Pancreas (tissue), 10 donors: ENCODE measurements at regions not wholly inside any gene's neighbourhood (a gene's known extent, or its start where the extent isn't known, plus 50 kb on each side); places are given as distances from the start of the nearest gene placed in this dataset.

Source experiments
- ATAC-seq, 4 donors: fragments of 200-7000 bp; cut with Tn5 transposase; one replicate each; pipeline versions ENCODE4 v1.8.0 to v1.9.1; 2020; ENCODE audit warnings: mild to moderate bottlenecking in 4 of 4, moderate library complexity in 4 of 4
- DNase-seq, 6 donors: peaks; one replicate each; pipeline ENCODE4 v3.0.0-alpha.2; 2020
- FAIRE-seq: peaks from 2 replicates; lab custom pipeline; 2012; peaks lifted over from hg19 to GRCh38; lab: Jason Lieb, UNC
- H3K27ac ChIP-seq, 4 donors: fragments of 200-600 bp; sonication (generic); 1 replicate in 3 of 4; 2 replicates in 1 of 4; pipeline versions ENCODE4 v1.5.0 to v1.8.0; 2020
- H3K27me3 ChIP-seq, 4 donors: fragments of 200-600 bp; one replicate each; pipeline ENCODE4 v1.8.0; 2021
- H3K36me3 ChIP-seq, 3 donors: fragments of 200-600 bp; sonication (generic) in 1 of 3; one replicate each; pipeline versions ENCODE4 v1.5.0 to v1.8.0; 2020 to 2021
- H3K4me1 ChIP-seq, 3 donors: fragments of 200-600 bp; one replicate each; pipeline ENCODE4 v1.8.0; 2021
- H3K4me3 ChIP-seq, 4 donors: fragments of 200-600 bp; sonication (generic) in 2 of 4; one replicate each; pipeline versions ENCODE4 v1.5.0 to v1.8.0; 2020 to 2021
- H3K9me3 ChIP-seq, 4 donors: fragments of 200-600 bp; one replicate each; pipeline ENCODE4 v1.8.0; 2021
- WGBS, 2 donors: extraction: QIAGEN DNeasy Blood & Tissue Kit; methylation state at CpG; one replicate each; pipeline ENCODE4 v1.1.7; 2013; 5-methylcytosine and 5-hydroxymethylcytosine counted together
- intact Hi-C, 3 donors: fragments of 100-400 bp; cut with DNase I; formaldehyde crosslinking; loops; one replicate each; pipeline versions ENCODE4 v1.11.1 to v1.14.2; 2022
- TF ChIP-seq, protein P1 (sequence below), 4 donors: fragments of 200-600 bp; sonication (generic) in 3 of 4; IDR thresholded peaks; one replicate each; pipeline versions ENCODE4 v1.5.0 to v1.8.0; 2021; ENCODE audit warnings: antibody characterized with exemption in 4 of 4
- donor health status: healthy with polysubstance abuse.
- donor health status: DM: no; HTN: no; CAD: no; lungs with moderate emphysema.
- donor health status: DM: no; HTN: no; CAD: no.
- donor health status: control.
- donor health status: control.
- donor health status: Bipolar disorder and iron deficiency.
- donor health status: DM: yes; HTN: yes; CAD: no.
- donor health status: DM: no; HTN: no; CAD: no.
- donor health status: DM: no; HTN: no; CAD: no.
- donor health status: DM: yes; HTN: yes; CAD: no.

DNA sequence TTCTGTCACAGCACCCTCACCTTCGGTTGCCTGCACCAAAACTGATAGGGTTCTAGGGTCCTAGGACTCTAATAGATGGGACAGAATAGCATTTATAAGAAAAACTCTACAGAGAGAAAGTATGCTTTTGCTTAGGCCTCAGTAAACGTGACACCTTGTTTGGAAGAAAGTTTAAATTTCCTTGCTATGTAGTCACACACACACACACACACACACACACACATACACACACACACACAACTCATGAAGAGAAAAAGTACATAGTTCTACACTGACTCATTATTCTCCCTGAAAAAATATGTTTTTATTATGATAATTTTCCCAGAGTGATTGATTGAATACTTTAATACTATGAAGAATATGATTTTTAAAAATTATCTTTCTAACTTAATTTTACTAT lies 220.8 kb upstream of the SNX19 start:
- 58 to 61% methylated on average over 2 of the region's 2 CpGs for WGBS, 2 donors
- intact Hi-C loops, result no loop called here
- DNase-seq (no peak), FAIRE-seq (no peak), ATAC-seq (no peak)
- H3K36me3 ChIP-seq, result no peaks in the 10 kb centered on the region
- TF ChIP-seq, protein P1, sequence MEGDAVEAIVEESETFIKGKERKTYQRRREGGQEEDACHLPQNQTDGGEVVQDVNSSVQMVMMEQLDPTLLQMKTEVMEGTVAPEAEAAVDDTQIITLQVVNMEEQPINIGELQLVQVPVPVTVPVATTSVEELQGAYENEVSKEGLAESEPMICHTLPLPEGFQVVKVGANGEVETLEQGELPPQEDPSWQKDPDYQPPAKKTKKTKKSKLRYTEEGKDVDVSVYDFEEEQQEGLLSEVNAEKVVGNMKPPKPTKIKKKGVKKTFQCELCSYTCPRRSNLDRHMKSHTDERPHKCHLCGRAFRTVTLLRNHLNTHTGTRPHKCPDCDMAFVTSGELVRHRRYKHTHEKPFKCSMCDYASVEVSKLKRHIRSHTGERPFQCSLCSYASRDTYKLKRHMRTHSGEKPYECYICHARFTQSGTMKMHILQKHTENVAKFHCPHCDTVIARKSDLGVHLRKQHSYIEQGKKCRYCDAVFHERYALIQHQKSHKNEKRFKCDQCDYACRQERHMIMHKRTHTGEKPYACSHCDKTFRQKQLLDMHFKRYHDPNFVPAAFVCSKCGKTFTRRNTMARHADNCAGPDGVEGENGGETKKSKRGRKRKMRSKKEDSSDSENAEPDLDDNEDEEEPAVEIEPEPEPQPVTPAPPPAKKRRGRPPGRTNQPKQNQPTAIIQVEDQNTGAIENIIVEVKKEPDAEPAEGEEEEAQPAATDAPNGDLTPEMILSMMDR (IDR thresholded peaks at IDR 0.05), result no peak
- H3K9me3 ChIP-seq, result no peaks in the 10 kb centered on the region
- H3K4me3 ChIP-seq, result no peak overlapping the region
- H3K27me3 ChIP-seq, result no peaks in the 10 kb centered on the region
- no peak overlapping the region for H3K27ac ChIP-seq
- H3K4me1 ChIP-seq, result no peaks in the 10 kb centered on the region

DNA sequence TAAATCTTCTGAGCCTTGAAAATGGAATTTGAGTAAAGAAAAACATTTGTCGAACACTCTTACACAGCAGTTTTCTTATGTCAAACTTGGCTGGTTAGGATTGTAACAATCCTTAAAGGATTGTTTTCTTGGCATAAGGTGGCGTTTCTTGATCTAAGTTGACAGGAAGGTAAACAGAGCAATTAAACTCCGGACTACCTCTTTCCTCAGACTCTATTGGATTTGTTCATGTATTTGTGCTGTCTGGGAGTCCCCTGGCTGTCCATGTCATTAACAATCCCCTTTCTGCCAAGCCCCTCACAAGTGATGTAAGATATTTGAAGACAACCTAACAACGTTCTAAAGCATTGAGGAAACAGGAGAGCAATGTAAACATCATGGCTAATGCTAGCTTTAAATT lies 222.5 kb upstream of the SNX19 start:
- no peak for FAIRE-seq
- Histone ChIP-seq H3K4me1 (no peaks in the 10 kb centered on the region), H3K9me3 (no peaks in the 10 kb centered on the region), H3K27ac (no peak overlapping the region), H3K4me3 (no peak overlapping the region), H3K27me3 (no peaks in the 10 kb centered on the region), H3K36me3 (no peaks in the 10 kb centered on the region)
- no peak for DNase-seq
- no peak for ATAC-seq
- intact Hi-C loops, result no loop called here
- 16 to 18% methylated on average over 4 of the region's 4 CpGs for WGBS, 2 donors
- TF ChIP-seq, protein P1 (IDR thresholded peaks at IDR 0.05), result no peak

DNA sequence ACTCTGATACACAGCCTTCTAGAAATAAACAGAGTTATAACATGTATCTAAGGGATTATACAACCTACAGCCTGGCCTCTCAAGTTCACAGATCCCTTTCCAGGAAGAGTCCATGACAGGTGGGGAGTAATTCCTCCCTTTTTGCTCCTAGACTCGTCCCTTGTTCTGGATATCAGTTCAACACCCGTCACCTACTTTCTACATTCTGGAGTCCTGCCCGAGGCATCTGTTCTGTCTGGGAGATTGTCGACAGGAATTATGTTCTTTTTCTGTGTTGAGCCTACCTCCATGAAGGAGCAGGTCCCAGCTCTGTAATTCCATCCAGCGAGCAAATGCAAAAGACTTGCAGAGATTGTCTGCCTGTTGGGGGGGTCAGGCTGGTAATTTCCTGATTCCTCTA lies 224.6 kb upstream of the NTM start:
- H3K27ac ChIP-seq, result no peak overlapping the region
- H3K27me3 ChIP-seq, result no peaks in the 10 kb centered on the region
- DNase-seq, result no peak
- no peaks in the 10 kb centered on the region for H3K4me1 ChIP-seq
- 61 to 76% methylated on average over 5 of the region's 5 CpGs for WGBS, 2 donors
- no peaks in the 10 kb centered on the region for H3K36me3 ChIP-seq
- TF ChIP-seq, protein P1 (IDR thresholded peaks at IDR 0.05), result no peak
- no peaks in the 10 kb centered on the region for H3K9me3 ChIP-seq
- FAIRE-seq, result no peak
- intact Hi-C loops, result no loop called here
- no peak for ATAC-seq
- H3K4me3 ChIP-seq, result no peak overlapping the region

DNA sequence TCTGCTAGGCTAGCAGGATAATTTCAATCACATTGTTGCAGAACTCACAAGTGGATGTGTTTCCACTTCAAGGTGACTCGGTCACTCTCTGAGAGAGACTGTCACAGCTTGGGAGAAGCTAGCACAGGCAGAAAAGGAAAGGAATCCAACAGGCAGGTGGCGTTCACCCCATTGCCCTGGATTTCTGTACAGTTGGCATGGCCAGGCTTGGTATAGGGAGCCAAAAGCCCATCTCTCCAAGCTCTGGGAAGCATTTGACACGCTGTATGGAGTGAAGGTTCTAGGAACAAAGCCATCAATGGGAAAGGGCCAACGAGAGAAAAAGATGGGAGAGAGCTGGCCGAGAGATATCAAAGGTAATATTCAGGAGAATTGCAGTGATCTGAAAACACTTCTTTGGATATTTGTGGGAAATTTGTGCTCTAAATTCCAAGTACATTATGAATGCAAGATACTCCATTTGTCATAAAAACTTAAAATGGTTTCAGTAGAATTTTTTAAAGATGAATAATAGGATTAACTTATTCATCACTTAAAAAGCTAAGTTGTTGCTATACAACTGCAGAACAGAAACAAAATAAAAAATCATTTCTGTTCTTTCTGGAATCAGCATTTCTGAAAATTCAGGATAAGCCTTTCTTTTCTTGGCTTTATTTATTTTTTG lies 223.5 kb upstream of the NTM start:
- TF ChIP-seq, protein P1 (IDR thresholded peaks at IDR 0.05), result no peak
- Histone ChIP-seq H3K9me3 (no peaks in the 10 kb centered on the region), H3K36me3 (no peaks in the 10 kb centered on the region), H3K27me3 (no peaks in the 10 kb centered on the region), H3K27ac (no peak overlapping the region), H3K4me3 (no peak overlapping the region), H3K4me1 (no peaks in the 10 kb centered on the region)
- no peak for ATAC-seq
- WGBS, 2 donors, result 40 to 49% methylated on average over 5 of the region's 5 CpGs
- intact Hi-C loops, result no loop called here
- no peak for FAIRE-seq
- no peak for DNase-seq

DNA sequence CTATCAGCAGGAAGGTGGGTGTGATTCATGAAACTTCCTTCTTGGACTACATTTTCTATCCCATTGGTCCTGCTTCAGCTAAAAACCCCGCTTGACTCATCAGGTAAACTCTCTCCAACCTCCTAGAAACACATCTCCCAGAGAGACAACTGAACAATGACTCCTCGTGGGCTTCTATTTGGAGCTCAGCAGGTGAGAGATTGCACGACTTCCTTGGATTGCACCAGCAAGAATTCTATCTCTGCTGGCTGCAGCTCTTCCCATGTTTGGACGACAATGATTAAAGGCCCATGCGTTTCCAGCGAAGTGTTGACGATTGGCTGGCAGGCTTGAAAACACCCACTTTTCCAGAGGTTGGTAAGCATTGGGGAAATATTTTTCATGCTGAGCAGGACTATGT lies 216.1 kb upstream of the NTM start:
- H3K4me1 ChIP-seq, result no peaks in the 10 kb centered on the region
- no peak for DNase-seq
- no peaks in the 10 kb centered on the region for H3K27me3 ChIP-seq
- no peak overlapping the region for H3K27ac ChIP-seq
- no peaks in the 10 kb centered on the region for H3K9me3 ChIP-seq
- no peak for ATAC-seq
- FAIRE-seq, result no peak
- no peak overlapping the region for H3K4me3 ChIP-seq
- no peaks in the 10 kb centered on the region for H3K36me3 ChIP-seq
- 23 to 27% methylated on average over 7 of the region's 7 CpGs for WGBS, 2 donors
- TF ChIP-seq, protein P1 (IDR thresholded peaks at IDR 0.05), result no peak
- intact Hi-C loops, result no loop called here
